22Rv1 (cell line): ENCODE measurements at regions not wholly inside any gene's neighbourhood (a gene's known extent, or its start where the extent isn't known, plus 50 kb on each side); places are given as distances from the start of the nearest gene placed in this dataset.

Experiments used
- ZFX ChIP-seq: fragments of 450-650 bp; IDR thresholded peaks from 2 replicates; pipeline ENCODE4 v1.6.1; 2017; ENCODE audit warnings: antibody characterized with exemption, borderline replicate concordance
- TF ChIP-seq, protein P1 (sequence below): fragments of 450-650 bp; IDR thresholded peaks from 2 replicates; pipeline ENCODE4 v1.5.1; 2017; ENCODE audit warnings: mild to moderate bottlenecking

DNA sequence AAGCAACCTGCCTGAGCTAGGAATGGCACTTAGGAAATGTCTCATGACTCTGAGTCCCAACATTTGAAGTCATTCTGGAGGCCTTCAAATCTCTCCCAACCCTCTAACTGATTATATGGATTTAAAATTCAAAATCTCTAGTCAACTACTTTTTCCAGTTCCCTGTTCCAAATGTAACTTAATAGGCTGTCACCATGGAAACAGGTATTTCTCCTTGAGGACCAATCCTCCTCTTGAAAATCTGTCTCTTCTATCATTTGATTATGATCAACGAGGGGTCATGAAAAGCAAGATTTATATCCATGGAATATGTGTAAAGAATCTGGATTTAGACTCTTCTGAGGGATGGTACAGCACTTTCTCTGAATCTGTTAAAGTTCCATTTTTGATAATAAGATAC is 127.3 kb upstream of the DTNBP1 start:
- TF ChIP-seq, protein P1, sequence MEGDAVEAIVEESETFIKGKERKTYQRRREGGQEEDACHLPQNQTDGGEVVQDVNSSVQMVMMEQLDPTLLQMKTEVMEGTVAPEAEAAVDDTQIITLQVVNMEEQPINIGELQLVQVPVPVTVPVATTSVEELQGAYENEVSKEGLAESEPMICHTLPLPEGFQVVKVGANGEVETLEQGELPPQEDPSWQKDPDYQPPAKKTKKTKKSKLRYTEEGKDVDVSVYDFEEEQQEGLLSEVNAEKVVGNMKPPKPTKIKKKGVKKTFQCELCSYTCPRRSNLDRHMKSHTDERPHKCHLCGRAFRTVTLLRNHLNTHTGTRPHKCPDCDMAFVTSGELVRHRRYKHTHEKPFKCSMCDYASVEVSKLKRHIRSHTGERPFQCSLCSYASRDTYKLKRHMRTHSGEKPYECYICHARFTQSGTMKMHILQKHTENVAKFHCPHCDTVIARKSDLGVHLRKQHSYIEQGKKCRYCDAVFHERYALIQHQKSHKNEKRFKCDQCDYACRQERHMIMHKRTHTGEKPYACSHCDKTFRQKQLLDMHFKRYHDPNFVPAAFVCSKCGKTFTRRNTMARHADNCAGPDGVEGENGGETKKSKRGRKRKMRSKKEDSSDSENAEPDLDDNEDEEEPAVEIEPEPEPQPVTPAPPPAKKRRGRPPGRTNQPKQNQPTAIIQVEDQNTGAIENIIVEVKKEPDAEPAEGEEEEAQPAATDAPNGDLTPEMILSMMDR, result no peak
- TF ChIP-seq ZFX, result no peak
